Choroid plexus epithelial cell (primary cell): ENCODE measurements at regions not wholly inside any gene's neighbourhood (a gene's known extent, or its start where the extent isn't known, plus 50 kb on each side); places are given as distances from the start of the nearest gene placed in this dataset.
"Not testable (repeated sequence)": the region's sequence is repeated elsewhere in the genome, so short reads cannot be mapped to it uniquely, and the experiment has no call there.

Experiments used
- DNase-seq: peaks from one replicate; pipeline ENCODE4 v3.0.0-alpha.2; 2010; ENCODE audit warnings: low read depth
- H3K4me3 ChIP-seq: 2 replicates; pipeline ENCODE4 v1.5.1; 2011; ENCODE audit warnings: low read depth, mild to moderate bottlenecking, control low read depth, low read length, moderate library complexity
- CTCF ChIP-seq: conservative IDR thresholded peaks from 2 replicates; pipeline ENCODE4 v1.5.1; 2011; ENCODE audit warnings: low read depth, mild to moderate bottlenecking, control low read depth, inconsistent platforms, low read length, moderate library complexity

- no peak for TF ChIP-seq CTCF
- no peak overlapping the region for H3K4me3 ChIP-seq
- DNase-seq, result peak; percentile 20
Measured at GRCh38 chr3:144900366-144900765, 928.7 kb downstream of the DIPK2A start.

- peak; percentile 31 for DNase-seq
- H3K4me3 ChIP-seq, result not testable (repeated sequence)
Measured at GRCh38 chr3:144907581-144907980, 936.0 kb downstream of the DIPK2A start.

- no peak overlapping the region for H3K4me3 ChIP-seq
- DNase-seq, result no peak
- TF ChIP-seq CTCF, result no peak
Measured at GRCh38 chr3:144912968-144913367, 941.3 kb downstream of the DIPK2A start.

- no peak overlapping the region for H3K4me3 ChIP-seq
- no peak for TF ChIP-seq CTCF
- no peak for DNase-seq
Measured at GRCh38 chr3:144915202-144915601, 943.6 kb downstream of the DIPK2A start.

GRCh38 chr3:144921710-144922109, 950.1 kb downstream of the DIPK2A start:
- no peak for DNase-seq
- no peak for TF ChIP-seq CTCF
- no peak overlapping the region for H3K4me3 ChIP-seq

- no peak overlapping the region for H3K4me3 ChIP-seq
- TF ChIP-seq CTCF, result no peak
- peak; percentile 52 for DNase-seq
Measured at GRCh38 chr3:144923046-144923775, 951.6 kb downstream of the DIPK2A start.

GRCh38 chr3:144930431-144930830, 958.8 kb downstream of the DIPK2A start:
- no peak for DNase-seq
- H3K4me3 ChIP-seq, result no peak overlapping the region
- TF ChIP-seq CTCF, result no peak
